HG03025 (cell line): ENCODE measurements at regions not wholly inside any gene's neighbourhood (a gene's known extent, or its start where the extent isn't known, plus 50 kb on each side); places are given as distances from the start of the nearest gene placed in this dataset.

ENCODE experiments used
- ATAC-seq: cut with Tn5 transposase; IDR thresholded peaks from one replicate; pipeline ENCODE4 v1.9.1; 2021; ENCODE audit warnings: mild to moderate bottlenecking, moderate library complexity; ENCODE audit not compliant: unreplicated experiment, low FRiP score

- ATAC-seq, result no peak
Measured at GRCh38 chr12:92557422-92557724, 145.4 kb upstream of the PLEKHG7 start.

DNA sequence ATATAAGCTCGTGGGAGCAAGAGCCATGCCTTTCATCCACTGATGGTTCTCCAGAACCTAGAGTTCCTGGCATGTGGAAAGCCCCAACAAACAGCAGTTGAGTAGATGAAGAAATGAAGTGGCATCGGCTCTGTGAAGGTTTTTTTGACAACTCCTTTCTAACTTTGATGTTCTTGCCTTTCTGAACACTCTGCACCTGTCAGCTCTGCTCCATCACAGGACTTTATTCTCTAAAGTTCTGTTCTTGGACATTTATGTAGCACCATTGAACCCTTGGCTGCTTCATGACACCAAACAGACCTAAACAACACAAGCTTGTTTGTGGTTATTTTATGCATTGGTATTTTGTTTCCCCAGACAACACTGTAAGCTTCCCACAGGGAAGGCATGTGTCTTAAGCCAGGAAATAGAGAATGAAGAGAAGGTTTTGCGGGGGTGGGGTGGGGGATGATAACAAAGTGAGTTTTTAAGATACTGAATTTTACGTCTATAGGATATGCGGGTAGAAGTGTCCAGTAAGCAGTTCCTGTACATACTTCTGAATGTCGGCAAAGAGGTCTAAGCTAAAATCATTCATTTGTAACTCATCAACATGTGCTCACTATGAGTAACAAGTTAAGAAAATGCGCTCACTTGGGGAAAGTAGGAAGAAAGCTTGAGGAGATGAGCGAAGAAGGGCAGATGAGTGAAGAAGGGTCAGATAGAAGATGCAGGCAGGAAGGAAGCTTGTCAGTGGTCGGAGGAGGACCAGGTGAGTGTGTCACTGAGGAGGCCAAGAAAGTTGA, 146.0 kb upstream of the PLEKHG7 start:
- no peak for ATAC-seq

- peak; percentile 42 for ATAC-seq
Measured at GRCh38 chr12:92556141-92556540, 146.6 kb upstream of the PLEKHG7 start.

DNA sequence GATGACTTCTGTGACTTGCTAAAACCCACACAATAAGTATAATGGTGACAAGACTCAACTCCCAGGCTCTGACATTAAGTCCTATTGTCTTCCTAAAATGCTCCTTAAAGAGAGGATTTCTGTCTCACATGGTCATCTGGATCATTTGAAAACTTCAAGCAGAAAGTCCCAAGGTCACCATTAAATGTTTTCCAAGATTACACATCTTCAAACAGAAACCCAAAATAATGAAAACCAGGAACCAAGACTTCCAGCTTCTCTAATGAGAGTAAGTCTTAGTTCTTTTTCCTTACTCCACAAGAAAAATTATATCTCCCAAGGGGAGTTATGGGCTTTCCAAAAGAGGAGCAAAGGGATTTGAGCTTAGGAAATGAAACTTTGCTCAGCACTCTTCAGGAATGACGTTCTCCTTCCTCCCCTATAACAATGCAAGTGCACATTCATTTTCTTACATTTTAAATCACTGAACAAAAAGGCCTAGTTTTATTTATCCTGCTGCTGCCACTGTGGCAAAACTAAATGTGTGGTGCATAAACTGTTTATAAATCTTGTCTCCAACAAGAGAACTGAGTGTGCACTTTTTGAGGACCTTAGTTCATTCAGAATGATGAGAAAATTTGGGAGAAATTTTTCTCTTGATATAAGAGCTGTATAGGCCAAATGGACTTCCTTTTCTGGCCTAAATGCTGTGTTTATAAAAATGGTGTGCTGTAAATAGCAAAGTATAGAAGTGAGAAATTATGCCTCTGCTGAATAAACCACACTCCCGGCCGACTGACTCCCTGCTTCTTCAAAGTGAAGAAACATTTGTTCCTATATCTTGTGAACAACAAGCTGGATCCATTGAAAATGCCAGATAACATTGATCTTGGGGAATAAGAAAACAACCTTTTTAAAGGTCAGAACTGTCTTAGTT, 148.4 kb upstream of the PLEKHG7 start:
- ATAC-seq, result no peak

GRCh38 chr12:92553389-92553788, 149.4 kb upstream of the PLEKHG7 start:
- no peak for ATAC-seq

DNA sequence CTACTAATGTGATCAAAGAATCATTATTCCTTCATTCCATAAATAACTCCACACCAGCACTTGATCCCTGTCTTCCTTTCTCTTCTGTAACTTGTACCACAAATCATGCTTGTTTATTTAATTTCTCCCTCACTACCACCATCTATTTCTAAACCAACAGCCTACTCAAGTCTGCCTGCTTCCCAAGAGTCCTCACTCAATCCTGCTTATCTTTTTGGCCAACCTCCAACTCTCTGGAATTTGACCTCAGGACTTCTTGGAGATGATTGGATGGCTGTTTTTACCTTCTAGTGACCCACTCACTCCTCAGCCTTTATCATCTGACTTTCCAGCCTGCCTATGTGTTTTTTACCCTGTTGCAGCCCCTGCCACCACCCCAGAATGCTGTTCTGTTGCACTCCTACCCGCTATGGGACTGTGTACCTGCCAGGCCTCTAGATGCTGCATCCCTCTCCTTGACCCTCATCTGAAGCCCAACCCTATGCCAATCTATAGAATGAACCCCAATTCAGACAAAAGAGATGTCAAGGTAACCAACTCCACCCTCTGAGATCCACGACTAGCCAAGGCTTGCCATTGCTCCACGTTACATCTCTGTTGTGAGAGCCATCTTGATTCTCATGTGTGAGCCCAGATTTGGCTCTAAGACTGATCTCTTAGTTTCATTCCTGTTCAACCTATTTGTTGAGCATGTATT, 150.2 kb upstream of the PLEKHG7 start:
- ATAC-seq, result no peak

- peak; percentile 60 for ATAC-seq
Measured at GRCh38 chr12:92551853-92552397, 150.9 kb upstream of the PLEKHG7 start.

DNA sequence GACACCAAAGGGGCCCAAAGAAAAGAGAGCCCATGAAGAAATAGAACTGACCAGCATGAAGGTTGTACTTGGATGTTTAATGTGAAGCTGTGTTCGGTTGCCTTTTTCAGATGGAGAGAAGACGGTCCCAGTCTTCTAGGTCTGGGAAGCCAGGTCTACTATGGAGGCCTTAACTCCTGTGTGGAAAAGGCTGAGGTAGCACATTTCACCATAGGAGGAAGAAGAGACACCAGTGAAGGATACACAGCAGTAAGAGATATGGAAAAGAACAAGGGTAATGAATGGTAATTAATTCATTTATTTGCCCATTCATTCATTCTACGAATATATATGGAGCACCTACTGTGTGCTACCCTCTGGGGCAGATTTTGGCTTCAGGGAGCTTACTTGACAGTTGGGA, 151.6 kb upstream of the PLEKHG7 start:
- ATAC-seq, result no peak

DNA sequence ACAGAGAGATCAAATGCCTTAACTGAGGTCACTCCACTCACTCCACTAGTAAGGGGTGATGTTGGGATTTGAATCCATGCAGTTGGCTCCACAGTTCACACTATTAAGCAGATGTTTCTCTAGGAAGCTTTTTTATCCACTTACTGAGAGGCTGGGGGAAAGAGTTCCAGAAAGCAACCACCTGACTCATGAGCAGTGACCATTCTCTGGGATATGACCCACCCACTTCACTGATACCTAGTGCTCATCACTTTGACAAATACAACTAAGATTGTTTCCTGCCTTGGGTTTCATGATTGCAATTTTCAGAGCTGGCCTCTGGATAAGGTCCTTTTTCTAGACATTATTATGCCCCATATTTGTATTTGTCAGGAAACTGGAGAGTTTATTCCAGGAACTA, 152.1 kb upstream of the PLEKHG7 start:
- ATAC-seq, result no peak

DNA sequence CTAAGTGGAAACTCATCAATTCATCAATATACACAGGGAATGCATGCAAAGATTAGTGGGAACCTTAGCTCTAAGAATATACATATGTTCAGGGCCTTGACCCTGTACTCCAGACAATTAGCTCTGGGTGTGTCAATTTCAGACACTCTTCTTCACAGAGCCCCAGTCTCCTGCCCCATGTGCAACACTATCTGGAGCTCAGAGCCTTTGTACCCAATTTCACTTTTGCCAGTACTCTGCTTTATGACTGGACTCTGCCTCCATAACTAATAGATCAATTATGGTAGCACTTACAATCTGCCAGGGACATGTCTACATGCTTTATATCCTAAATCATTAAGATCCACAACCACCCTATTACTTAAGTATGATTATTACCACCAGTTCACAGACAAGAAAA, 152.5 kb upstream of the PLEKHG7 start:
- ATAC-seq, result no peak

GRCh38 chr12:92549516-92549915, 153.3 kb upstream of the PLEKHG7 start:
- no peak for ATAC-seq

DNA sequence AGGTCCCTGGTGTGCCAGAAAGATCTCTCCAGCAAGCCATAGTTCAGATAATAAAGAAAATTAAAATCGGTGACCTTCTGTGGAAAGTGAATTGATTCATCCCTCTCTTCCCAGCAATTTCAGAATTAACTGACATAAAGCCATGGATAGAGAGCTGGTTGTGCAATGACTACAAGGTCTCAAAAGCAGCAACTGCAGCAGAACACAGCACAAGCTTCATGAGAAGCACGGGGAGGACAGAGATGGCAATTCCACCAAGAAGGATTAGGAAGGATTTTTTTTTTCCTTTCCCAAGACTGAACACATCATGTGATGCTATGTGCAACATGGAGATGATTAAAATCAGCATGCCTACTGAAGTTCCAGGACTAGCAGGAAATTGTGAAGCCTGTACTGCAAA, 154.9 kb upstream of the PLEKHG7 start:
- no peak for ATAC-seq

GRCh38 chr12:92547420-92547819, 155.4 kb upstream of the PLEKHG7 start:
- no peak for ATAC-seq

GRCh38 chr12:92546635-92547348, 156.0 kb upstream of the PLEKHG7 start:
- ATAC-seq, result no peak

DNA sequence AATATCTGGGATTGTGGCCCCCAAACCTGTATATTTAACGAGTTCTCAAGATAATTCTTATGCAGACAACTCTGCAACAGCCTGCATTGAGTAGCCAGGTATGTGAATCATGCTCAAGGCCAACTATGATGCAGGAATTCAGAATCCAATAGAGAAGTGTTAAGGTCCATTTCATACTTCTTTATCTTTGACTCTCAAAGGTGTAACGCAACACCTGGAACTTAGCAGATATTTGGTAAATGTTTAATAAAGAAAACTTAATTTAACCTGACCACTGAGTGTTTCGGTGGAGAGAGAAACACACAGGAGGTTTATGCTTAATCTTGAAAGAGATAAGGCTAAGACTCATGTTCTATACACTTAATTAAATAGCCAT, 156.5 kb upstream of the PLEKHG7 start:
- ATAC-seq, result no peak

DNA sequence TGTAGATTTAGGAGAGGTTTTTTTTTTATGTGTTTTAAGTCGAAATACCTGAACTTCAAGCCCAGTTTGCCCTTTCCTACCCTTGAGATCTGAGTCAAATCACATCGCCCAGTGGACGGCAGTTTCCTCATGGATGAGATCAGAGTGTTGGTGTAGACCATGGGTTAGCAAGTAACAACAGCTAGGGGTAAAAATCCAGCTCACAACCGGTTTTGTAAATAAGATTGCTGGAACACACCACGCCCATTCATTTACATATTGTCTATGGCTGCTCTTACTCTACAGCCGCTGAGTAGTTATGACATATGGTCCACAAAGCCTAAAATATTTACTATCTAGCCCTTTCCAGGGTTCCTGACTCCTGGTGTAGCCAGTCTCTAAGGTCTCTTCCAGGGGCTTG, 158.5 kb upstream of the PLEKHG7 start:
- no peak for ATAC-seq

GRCh38 chr12:92543840-92544239, 158.9 kb upstream of the PLEKHG7 start:
- ATAC-seq, result no peak

DNA sequence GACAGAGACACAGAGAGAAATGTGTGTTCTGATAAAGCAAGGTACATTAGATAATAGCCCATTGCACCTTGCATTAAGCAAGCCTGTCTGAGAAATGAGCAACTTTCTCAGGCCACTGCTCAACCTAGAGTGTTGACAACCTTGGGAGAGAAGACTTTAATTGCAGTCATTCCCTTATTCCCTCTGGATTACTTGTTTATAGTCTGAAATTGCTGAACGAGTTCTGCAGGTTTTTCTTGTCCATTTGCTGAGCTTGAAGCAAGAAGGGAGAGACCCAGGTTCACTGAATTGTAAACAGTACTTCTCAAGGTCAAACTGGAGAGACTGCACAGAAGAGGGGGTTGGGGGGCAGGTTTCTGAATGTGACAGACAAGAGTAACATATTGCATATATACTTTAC, 159.4 kb upstream of the PLEKHG7 start:
- ATAC-seq, result no peak

DNA sequence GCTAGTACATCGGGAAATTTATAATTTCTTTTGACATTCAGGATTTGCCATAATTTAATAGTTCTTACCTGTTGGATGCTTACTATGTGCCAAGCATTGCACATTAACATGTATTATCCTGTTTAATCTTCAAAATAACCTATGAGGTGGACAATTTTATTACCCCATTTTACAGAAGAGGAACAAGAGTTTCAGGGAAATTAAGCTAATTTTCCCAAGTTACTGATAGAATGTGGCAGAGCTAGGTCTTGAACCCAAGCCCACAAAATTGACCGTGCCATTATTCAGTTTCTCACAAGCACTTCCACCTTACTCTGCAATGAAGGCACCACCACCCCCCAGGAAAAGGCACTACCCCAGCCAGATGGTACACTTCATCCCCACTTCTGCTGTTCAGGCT, 161.1 kb upstream of the PLEKHG7 start:
- ATAC-seq, result no peak

DNA sequence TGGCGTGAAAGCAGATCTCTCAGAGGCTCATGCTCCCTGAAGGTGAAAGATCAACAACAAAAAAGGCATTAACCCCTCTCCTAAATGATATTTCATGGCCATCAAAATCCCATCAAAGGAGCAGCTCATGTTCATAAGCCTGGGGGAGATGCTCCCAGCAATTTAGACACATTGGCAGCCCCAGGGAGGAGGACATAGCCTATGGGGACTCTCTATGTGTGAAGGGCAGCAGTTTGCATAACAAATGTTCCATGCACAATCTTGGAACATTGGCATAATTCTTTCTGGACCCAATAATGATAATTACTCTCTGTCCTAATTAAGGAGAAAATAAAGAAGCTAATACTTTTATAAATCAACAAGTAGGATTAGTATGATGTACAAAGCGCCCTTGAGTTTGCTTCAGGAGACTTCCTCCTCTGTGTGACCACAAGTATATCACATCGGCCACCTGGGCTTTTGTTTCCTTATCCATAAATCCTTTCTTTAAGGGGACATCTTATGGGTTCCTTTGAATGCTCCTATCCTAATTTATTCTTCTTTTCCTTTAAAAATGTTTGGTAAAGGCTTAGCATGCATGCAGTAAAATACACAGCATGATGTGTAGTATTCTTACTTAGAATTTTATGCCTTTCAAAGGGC, 161.9 kb upstream of the PLEKHG7 start:
- ATAC-seq, result no peak
